DMS153 treated with DMSO at 0.1 percent for 48 hours (cell line): ENCODE measurements at regions not wholly inside any gene's neighbourhood (a gene's known extent, or its start where the extent isn't known, plus 50 kb on each side); places are given as distances from the start of the nearest gene placed in this dataset.

Experiments used
- DNase-seq: peaks from one replicate; lab custom pipeline; 2025; ENCODE audit not compliant: unreplicated experiment; lab: John Stamatoyannopoulos, UW

DNA sequence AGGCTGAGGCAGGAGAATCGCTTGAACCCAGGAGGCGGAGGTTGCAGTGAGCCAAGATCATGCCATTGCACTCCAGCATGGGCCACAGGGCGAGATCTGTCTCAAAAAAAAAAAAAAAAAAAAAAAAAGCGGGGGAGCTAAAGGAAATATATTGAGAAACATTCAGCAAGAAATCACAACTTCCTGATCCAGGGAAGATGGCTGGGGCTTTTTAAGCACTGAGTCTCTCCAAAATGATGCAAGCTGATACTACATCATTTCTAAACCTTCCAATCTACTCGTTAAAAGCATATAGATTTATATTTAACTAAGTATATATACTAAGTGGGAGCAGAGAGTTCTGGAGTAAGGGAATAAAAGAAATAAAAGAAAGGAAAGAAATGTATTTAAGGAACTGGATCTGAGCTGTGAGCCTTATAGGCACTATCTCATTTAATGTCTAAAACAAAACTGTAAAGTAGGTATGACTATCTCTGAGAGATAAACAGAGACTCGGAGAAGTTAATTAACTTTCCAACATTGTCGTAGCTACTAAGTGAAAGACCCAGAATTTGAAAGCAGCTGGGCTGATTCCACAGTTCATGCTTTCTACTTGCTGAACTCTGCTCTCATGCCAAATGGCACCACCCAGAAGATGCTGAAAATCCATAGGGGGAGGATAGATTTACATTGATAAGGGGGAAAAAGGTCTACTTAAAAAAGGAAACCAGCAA is 215.0 kb upstream of the MARCKS start:
- no peak for DNase-seq

GRCh38 chr6:113642714-113643406 is 214.3 kb upstream of the MARCKS start:
- DNase-seq = peak; percentile 96

DNA sequence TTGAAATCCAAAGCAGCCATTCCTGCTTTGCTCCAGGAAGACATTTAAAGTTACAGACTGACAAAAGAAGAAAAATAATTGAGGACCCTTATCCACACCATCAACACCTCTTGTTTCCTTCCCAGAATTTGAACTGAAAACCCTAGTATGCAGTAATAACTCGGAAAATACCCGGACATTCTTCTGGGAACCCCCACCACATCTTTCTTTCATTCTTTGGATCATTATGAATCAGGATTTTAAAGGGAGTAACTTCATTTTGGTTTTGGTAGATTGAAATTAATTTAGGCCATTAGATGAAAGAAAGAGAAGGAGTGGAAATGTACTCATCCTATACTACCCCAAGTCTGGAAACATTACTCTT is 213.8 kb upstream of the MARCKS start:
- DNase-seq = no peak

GRCh38 chr6:113644861-113645575 is 212.1 kb upstream of the MARCKS start:
- DNase-seq = no peak

- no peak for DNase-seq
Observed at GRCh38 chr6:113645576-113645970, 211.6 kb upstream of the MARCKS start.

DNA sequence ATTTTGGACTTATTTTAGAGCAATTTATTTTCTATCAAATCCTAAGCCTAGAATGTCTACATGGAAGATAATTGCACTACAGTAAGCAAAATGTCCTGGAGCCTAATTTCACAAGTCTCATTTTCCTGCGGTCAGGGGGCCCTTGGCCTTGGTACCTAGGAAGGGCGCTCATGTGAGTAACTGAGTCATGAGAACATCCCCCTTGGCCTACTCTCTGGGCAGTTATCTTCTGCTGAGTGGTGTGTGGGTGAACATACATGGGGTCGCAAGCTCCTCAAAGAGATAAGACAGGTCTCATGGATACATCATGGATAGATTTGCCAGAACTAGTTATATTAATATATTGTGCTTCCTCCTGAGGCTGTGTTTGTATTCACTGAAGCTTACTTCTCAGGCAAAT is 211.2 kb upstream of the MARCKS start:
- DNase-seq = no peak

- no peak for DNase-seq
Observed at GRCh38 chr6:113646701-113647100, 210.4 kb upstream of the MARCKS start.

GRCh38 chr6:113647143-113647889 is 209.8 kb upstream of the MARCKS start:
- no peak for DNase-seq

DNA sequence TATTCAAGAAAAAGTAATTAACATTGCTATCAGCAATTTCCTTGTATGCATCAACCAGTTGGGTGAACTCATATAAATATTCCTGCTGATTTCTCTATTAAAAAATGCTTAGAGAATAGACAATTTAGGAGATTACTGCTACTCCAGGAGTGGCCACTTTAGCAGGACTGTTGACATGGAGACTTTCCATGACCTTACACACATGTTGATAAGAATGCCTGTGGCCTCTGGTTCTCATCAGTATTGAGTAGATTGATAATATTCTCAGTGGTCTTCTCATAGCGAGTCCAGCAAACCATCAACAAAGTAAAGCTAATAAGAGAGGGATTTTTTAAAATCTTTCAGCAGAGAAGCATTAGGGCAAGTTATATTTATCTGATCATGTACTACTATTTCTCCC is 208.4 kb upstream of the MARCKS start:
- no peak for DNase-seq

- DNase-seq = no peak
Observed at GRCh38 chr6:113649276-113649675, 207.9 kb upstream of the MARCKS start.

DNA sequence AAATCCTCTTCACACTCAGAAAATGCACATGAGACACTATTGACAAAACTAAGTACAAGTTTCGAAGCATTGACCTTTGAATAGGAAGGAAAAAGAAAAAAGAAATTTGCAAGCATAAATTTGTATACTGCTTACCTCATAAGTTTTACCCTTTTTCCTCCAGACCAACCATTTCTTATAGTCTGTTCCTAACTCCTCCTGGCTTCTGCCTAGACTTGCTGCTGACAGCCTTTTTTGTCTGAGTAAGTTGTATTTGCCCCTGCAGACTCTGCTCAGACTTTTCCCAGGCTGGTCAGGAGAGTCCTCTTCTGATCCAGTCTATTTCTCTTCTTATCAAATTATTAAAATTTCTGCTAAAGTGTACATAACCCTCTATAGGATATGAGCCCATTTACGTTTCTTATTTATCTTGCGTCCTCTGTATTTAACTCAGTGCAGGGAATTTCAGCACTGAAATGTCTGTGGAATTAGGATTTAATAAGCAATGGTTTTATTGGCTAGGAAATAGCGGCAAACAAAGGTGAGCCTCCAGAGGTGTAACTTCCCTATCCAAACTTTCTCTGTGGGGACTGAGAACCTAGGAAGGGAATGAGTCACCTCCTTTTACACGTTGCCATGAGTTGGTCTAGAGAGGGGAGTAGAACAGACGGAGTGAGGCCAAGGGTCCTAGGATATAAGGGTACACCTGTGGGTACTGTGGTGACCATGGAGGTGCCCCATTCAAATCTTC is 207.1 kb upstream of the MARCKS start:
- no peak for DNase-seq

DNA sequence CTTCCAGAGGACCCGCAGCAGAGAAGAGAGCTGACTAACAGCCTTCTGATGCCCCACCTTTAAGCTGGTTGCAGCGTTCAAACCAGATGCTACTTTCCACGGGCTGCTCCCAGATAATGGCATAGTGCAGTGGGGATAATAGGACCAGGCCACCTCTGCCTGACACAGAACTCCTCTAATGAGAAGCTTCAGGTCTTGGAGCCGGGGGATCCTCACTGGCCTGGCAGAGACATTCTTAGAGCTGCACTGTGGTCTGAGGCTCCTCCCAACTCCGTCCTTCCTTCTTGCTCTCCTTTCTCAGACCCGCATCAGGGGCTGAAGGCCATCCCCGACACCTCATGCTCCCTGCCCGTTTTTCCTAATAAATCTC is 206.6 kb upstream of the MARCKS start:
- no peak for DNase-seq

GRCh38 chr6:113651120-113651519 is 206.0 kb upstream of the MARCKS start:
- no peak for DNase-seq

GRCh38 chr6:113651920-113652319 is 205.2 kb upstream of the MARCKS start:
- no peak for DNase-seq

GRCh38 chr6:113653275-113653674 is 203.9 kb upstream of the MARCKS start:
- no peak for DNase-seq

GRCh38 chr6:113654396-113654795 is 202.7 kb upstream of the MARCKS start:
- DNase-seq = no peak

- DNase-seq = no peak
Observed at GRCh38 chr6:113655761-113656160, 201.4 kb upstream of the MARCKS start.

DNA sequence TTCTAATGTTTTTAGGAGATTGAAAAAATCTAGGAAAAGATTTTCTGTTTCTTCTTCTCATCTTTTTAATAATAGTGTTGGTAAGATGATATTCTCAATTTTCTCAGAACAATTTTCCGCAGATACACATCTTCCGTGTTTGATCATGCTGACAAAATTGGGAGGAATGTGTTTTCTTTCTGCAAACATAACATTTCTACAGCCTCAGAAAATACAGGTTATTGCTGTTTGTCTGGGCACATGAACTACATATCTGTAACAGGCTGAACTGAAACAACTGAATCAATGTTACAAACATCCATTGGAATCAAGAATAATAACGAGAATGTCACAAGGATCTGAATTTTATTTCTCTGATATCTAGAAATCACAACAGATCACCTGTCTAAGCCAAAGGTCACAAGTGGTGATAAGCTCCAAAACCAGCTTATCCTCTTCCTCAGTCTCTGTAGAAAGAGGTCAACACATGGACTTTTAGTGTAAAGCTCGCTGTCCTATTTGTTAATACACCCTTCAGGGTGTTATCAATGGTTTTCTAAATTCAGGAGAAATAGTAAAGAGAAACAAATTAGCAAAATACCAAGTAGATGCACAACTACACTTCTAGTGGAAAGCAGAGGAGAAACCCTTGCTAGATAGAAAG is 197.3 kb upstream of the MARCKS start:
- no peak for DNase-seq

DNA sequence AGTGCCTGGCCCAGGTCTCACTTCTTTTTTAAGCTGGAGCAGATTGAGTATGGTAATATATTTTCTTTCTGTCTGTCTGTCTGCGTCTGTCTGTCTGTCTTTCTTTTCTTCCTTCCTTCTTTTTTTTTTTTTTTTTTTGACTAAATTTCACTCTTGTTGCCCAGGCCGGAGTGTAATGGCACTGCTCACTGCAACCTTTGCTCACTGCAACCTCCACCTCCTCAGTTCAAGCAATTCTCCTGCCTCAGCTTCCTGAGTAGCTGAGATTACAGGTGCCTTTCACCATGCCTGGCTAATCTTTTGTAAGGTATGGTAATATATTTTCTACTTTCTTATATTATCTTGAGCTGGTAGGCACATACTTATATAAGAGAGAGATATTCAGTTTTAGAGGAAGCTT is 196.3 kb upstream of the MARCKS start:
- DNase-seq = no peak

DNA sequence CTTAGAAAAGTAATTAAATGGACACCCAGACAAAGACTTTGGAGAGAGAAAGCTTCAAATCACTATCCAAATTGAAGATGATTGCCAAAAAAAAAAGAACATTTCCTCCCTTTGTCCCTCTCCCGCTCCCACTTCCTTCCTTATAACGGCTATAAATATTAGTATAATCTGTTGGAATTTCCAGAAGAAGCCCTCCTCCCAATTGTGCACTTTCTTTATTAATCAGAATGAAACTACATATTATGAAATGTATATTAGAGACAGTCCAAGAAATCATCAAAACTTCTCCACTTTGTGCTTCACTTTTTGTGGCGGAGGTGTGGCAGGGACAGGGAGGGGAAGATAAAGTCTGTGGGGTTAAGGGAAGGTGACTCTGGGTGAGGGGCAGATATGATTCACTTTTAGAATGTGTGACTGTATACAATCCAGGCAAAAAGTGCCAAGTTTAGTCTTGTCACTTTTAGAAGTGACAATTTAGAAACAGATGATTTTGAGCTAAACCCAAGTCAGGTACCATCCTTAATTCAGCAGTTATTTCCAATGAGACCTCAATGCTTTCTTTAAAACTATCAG is 195.0 kb upstream of the MARCKS start:
- DNase-seq = no peak
